Right renal pelvis (tissue), 4 donors: ENCODE measurements at regions not wholly inside any gene's neighbourhood (a gene's known extent, or its start where the extent isn't known, plus 50 kb on each side); places are given as distances from the start of the nearest gene placed in this dataset.
"Not testable (repeated sequence)": the region's sequence is repeated elsewhere in the genome, so short reads cannot be mapped to it uniquely, and the experiment has no call there.

Experiments used
- DNase-seq, 4 donors: peaks; one replicate each; pipeline ENCODE4 v3.0.0-alpha.2; 2013; ENCODE audit warnings: low read depth in 4 of 4, low spot score in 3 of 4, missing footprints in 1 of 4

GRCh38 chr2:20949256-20949655 is 94.6 kb downstream of the APOB start:
- no peak for DNase-seq

- DNase-seq = no peak
Measured at GRCh38 chr2:20946468-20946867, 97.4 kb downstream of the APOB start.

- not testable (repeated sequence) for DNase-seq
Measured at GRCh38 chr2:20943721-20944120, 100.2 kb downstream of the APOB start.

DNA sequence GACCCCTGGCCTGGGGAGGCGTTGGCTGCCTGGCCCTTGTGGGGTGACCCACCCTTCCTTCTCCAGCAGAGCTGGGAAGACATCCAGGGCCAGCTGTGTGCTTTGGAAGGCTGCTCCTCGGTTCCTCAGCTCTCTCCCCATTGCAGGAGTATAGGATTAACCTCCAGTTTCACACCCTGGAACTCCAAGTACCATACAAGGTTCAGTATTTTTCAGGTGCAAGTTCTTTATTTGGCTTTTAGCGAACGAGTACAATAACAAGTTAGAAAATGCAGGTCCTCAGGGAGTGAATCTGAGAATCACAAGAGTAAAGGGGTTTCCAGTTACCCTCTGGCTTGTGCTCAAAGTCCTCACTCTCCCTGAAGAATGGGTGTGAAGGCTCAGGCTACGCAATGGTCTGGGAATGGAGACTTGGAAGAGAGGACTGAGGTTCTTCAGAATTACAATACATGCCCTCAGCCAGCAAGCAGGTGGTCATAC is 101.2 kb downstream of the APOB start:
- DNase-seq = no peak

GRCh38 chr2:20940856-20941255 is 103.0 kb downstream of the APOB start:
- DNase-seq = no peak

DNA sequence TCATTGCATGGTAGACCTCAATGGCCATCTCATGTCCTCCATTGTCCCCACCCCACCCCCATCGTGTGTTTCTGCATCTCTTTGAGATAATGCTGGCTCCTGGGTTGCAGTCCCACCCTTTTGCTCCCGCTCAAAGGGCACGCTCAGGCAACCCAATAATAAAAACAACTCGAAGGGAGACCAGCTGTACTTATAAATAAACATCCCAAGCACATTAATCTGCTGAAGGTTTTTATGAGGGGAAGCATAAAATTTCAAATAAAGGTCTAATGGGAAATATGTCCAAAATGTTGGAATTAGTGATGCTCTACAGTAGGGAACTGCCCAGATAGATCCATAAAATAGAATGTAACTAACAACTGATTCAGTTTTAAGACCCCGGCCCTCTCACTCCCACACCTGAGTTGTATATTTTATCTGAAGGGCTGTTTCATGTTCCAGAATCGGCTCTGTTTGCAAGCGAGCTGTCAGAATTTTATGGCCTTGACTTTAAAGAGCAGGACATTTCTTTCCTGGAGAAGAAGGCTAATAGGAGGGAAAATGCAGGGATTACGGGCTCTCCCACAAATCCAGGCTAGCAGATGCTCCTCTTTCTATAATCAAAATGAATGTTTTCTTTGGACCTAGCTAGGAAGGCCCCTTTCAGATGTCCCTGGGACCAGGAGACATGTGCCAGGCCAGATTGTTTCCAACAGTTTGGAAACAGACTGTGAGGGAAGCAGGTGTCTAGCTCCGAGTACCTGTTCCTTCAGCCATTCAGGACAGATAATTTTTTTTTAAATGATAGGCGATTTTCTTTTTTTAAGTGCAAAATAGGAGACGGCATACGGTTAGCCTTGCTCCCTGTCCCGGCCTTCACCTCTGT is 103.7 kb downstream of the APOB start:
- peak in 3 of 4 donors; percentile 52 to 72 (median 68) for DNase-seq

GRCh38 chr2:20937353-20937752 is 106.5 kb downstream of the APOB start:
- no peak for DNase-seq

GRCh38 chr2:20935168-20935775 is 108.6 kb downstream of the APOB start:
- no peak for DNase-seq

DNA sequence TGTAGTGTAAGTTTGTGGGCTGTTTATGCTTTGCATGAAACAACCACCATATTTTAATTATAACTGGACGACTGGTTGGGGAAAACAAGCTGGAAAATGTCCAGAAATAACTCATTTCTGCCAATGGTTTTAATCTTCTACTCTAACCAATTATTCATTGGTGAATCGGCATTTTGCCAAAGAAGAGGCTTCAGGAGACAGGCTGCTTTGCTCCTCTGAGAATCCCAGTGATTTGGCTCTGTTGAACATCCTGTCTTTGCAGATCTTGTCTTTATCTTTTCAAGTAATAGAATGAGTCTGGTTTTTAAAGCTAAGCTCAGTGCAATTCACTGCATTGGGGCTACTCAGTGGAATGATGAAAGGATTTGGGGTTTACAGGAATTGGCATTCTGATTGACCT is 109.6 kb downstream of the APOB start:
- no peak for DNase-seq

- no peak for DNase-seq
Measured at GRCh38 chr2:20933714-20934113, 110.2 kb downstream of the APOB start.

GRCh38 chr2:20931346-20931745 is 108.4 kb upstream of the LDAH start:
- no peak for DNase-seq

DNA sequence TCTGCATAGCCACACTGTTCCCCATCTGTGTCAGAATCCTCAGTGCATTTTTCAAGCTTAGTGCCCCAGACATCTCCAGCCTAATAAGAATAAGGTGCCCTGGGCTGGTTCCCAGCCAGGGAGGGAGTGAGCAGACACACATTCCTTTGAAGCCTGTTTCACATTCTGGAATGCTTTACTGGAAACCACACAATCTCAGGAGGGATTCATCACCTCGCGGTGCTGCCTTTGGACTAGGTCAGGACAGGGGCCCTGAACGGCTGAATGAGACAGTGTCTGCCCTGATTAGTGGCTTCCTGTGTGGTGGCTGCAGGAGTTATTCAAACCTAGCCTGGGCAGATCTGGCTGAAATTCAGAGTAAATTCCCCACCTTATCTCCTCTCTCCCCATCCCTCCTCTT is 108.0 kb upstream of the LDAH start:
- DNase-seq = no peak

- no peak for DNase-seq
Measured at GRCh38 chr2:20929721-20930120, 106.8 kb upstream of the LDAH start.

GRCh38 chr2:20928617-20929016 is 105.7 kb upstream of the LDAH start:
- DNase-seq = no peak

DNA sequence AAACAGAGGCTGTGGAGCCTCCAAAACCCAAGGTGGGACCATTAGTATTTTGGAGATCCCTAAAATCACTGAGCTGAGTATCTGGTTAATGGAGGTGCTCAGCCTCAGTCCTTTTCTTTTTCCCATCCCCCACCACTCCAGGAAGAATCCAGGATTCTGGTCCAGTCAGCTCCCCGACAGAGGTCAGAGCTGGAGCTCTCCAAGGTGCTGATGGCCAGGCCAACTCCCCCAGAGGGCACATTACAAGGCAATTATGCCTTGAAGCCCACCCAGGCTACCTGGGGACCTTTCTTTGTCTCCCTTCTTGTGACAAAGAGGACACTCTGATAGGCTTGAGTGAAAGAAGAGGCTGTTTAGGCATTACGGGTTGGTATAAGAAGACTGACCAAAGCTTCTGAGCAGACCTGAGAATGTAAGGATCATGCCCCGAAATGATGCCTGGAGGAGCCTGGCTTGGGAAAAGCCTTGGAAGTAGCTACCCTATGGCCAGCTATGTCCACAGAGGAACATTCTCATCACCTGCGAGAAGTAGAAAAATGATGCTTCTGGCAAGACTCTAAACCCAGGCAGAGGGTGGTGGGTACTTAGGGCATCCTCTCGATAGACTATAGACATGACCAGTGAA is 102.5 kb upstream of the LDAH start:
- peak in 1 of 4 donors; percentile 20 for DNase-seq

- DNase-seq = no peak
Measured at GRCh38 chr2:20919297-20919800, 96.4 kb upstream of the LDAH start.

DNA sequence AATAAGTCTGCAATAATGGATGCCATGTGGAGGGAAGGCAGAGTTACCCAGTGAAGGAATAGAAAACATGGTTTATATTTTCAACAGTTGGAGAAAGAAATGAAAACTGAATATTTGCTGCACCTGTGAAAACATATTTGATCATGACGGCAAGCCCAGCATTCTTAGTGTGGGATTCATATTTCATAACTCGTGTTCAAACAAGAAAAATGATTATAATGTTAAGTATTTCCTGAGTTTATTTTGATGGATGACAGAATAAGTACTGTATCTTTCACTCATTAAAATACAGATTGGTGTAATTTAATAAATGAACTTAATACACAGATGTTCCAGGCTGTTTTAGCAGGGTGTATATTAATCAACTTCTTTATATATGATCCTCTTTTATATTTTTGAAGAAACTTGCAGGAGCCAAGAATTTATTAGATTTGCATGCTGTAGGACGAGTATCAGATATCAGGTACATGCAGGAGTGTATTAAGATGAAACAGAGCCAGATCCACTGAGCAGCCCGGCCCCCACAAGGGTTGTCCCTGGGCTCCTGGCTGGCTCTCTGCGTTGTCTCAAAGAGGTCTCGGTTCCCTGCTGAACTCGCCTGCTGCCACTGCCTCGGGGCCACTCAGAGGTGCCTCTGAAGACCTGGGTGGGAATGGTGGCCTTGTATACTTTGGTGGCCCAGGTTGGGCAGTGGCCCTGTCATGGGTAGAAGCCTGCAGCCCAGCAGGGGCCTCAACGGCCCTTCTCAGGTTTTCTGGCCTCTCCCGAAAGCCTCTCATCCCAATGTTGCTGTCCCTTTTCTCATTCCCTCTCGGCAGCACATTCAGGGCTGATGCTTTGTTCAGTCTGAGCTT is 95.0 kb upstream of the LDAH start:
- no peak for DNase-seq

DNA sequence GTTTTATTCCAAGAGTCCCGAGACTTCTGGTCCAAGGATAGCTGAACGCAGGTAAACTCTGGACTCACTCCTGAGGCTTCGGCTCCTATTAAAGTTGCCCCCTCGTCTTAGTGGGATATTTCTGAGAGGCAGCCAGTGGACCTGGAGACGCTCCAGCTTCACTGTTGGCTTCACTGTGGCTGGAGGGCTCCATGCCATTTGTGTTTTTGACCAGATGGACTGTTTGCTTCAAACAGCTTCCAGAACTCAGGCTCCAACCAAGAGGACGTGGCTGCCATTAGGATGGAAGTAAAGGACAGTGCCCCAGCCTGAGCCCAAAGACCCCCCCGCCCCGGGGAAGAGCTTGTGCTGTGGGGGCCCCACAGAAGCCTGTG is 94.4 kb upstream of the LDAH start:
- no peak for DNase-seq

GRCh38 chr2:20916604-20917286 is 93.8 kb upstream of the LDAH start:
- DNase-seq = no peak

- no peak for DNase-seq
Measured at GRCh38 chr2:20915271-20915670, 92.4 kb upstream of the LDAH start.
